D721Med (cell line): ENCODE measurements at regions not wholly inside any gene's neighbourhood (a gene's known extent, or its start where the extent isn't known, plus 50 kb on each side); places are given as distances from the start of the nearest gene placed in this dataset.

Experiments used
- DNase-seq: peaks from one replicate; pipeline ENCODE4 v3.0.0; 2011; ENCODE audit warnings: low spot score; ENCODE audit not compliant: insufficient read length
- FAIRE-seq: peaks from 2 replicates; lab custom pipeline; 2011; peaks lifted over from hg19 to GRCh38; lab: Jason Lieb, UNC
- CTCF ChIP-seq: IDR thresholded peaks from 2 replicates; pipeline ENCODE4 v1.5.1; 2012; ENCODE audit warnings: mild to moderate bottlenecking, control low read depth; ENCODE audit not compliant: insufficient read depth; ENCODE audit errors: missing control alignments

DNA sequence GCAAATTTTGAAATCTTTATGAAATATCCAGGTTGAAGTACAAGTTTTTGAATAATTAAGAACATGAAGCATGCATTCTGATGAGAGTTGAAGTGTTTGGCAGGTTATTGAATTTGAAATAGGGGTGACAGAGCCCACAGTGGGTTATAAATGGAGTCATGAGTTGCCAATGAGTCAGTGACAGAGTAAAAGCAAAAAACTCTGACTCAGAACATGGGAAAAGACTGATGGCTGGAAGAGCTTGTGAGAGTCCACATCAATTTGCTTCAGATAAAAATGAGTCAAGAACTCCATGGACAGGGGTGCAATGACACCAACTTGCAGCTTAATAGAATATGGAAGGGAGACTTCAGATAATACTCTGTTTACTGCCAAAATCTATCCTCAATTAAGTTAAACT lies 105.3 kb downstream of the SLC6A15 start:
- DNase-seq (no peak), FAIRE-seq (no peak)
- TF ChIP-seq CTCF: no peak

GRCh38 chr12:84805474-84805858 lies 107.1 kb downstream of the SLC6A15 start:
- FAIRE-seq (no peak), DNase-seq (no peak)
- TF ChIP-seq CTCF: no peak

DNA sequence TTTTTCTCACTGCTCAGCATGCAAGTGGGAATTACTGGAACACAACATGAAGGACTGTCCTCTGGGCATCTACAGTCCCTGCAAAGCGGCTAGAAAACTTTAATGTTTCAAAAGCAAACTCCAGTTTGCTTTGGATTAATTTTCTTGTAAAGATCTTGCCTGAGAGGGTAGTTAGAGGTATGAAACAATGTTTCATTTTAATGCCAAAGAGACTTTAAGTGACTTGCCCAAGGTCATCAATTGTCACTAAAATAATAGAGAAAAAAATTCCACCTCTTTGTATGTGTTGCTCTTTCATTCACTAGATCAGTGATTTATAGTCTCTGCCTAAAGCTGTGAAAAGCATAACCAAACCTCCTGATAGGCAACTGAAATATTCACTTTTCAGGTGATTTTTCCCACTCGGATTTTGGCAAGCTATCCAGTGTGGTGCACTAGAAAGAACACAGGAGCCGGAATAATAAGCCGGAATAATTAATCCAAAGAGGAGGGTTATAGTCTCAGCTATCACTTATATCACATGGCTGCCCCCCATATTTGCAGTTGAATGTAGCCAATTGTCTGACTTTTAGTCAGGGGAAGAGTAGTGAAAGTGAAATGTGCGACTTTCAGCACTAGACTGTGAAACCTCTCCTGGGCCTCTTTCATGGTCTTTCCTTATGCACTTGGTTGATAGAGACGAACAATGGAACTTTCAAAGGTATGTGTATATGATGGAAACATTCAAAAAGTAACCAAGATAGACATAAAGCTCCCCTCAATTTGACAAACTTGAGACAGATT lies 107.7 kb downstream of the SLC6A15 start:
- no peak for DNase-seq
- no peak for FAIRE-seq
- TF ChIP-seq CTCF: no peak

GRCh38 chr12:84803661-84804060 lies 108.9 kb downstream of the SLC6A15 start:
- no peak for DNase-seq
- FAIRE-seq: no peak
- TF ChIP-seq CTCF: no peak

GRCh38 chr12:84802161-84802560 lies 110.4 kb downstream of the SLC6A15 start:
- no peak for FAIRE-seq
- no peak for TF ChIP-seq CTCF
- no peak for DNase-seq

GRCh38 chr12:84793558-84794367 lies 118.8 kb downstream of the SLC6A15 start:
- FAIRE-seq (no peak), DNase-seq (no peak)
- TF ChIP-seq CTCF: no peak

DNA sequence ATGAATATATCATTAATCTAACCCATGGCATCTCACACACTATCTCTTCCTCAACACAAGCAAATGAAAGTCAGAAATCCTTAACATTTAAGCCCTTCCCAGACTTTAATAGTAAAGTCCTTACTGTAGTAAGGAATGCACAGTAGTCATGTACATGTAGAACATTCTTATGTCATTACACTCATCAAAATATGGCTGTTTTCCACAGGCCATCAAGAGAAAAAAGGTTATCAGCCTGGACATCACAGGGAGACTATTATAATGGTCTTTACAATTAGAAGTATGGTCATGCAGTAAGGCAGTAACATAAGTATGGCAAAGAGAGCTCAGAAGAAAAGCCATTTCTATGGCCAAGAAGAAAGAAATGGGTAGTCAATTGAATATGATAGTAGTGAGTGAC lies 121.2 kb downstream of the SLC6A15 start:
- FAIRE-seq (no peak), DNase-seq (no peak)
- TF ChIP-seq CTCF: no peak
